ENCODE measurements at regions not wholly inside any gene's neighbourhood (a gene's known extent, or its start where the extent isn't known, plus 50 kb on each side); places are given as distances from the start of the nearest gene placed in this dataset.

DNA sequence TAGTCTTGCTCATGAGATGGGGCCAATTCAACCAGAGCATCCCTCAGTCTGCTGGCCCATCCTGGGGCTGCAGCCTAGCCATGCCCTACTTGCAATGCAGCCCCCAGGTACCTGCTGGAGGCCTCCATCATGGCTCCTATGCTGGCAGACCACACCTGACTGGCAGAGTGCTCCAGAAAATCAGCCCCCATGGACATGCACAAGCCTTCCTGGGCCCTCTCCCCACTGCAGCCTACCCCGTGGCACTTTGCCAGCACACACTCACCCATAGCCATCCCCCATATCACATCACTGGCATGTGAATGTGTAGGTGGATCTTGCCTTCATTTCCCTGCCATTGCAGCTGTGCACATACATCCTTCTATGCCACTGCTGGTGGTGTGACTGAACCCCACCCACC is 381.8 kb downstream of the UBE2NL start:
- TF ChIP-seq, protein P1, sequence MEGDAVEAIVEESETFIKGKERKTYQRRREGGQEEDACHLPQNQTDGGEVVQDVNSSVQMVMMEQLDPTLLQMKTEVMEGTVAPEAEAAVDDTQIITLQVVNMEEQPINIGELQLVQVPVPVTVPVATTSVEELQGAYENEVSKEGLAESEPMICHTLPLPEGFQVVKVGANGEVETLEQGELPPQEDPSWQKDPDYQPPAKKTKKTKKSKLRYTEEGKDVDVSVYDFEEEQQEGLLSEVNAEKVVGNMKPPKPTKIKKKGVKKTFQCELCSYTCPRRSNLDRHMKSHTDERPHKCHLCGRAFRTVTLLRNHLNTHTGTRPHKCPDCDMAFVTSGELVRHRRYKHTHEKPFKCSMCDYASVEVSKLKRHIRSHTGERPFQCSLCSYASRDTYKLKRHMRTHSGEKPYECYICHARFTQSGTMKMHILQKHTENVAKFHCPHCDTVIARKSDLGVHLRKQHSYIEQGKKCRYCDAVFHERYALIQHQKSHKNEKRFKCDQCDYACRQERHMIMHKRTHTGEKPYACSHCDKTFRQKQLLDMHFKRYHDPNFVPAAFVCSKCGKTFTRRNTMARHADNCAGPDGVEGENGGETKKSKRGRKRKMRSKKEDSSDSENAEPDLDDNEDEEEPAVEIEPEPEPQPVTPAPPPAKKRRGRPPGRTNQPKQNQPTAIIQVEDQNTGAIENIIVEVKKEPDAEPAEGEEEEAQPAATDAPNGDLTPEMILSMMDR (IDR thresholded peaks at IDR 0.05): no peak
- no peak for TF ChIP-seq ZFX (IDR thresholded peaks at IDR 0.05; ENCODE audit: borderline replicate concordance)
